Keratinocyte (primary cell): ENCODE measurements at regions not wholly inside any gene's neighbourhood (a gene's known extent, or its start where the extent isn't known, plus 50 kb on each side); places are given as distances from the start of the nearest gene placed in this dataset.

Experiments
- DNase-seq: peaks from one replicate; pipeline ENCODE4 v3.0.0-alpha.2; 2011; ENCODE audit warnings: low read depth, missing footprints, low spot score
- FAIRE-seq: peaks from 2 replicates; lab custom pipeline; 2011; peaks lifted over from hg19 to GRCh38; lab: Jason Lieb, UNC
- H2AFZ ChIP-seq: 2 replicates; pipeline ENCODE4 v1.6.0; 2012; ENCODE audit warnings: low read length, control low read depth, inconsistent platforms; ENCODE audit not compliant: control insufficient read depth
- H3K27ac ChIP-seq: 2 replicates; pipeline ENCODE4 v1.5.1; 2011; ENCODE audit warnings: low read length; ENCODE audit not compliant: control insufficient read depth, insufficient read depth
- H3K27me3 ChIP-seq: 3 replicates; pipeline ENCODE4 v1.6.0; 2011; ENCODE audit warnings: low read length; ENCODE audit not compliant: control insufficient read depth, insufficient read depth; ENCODE audit errors: extremely low read depth
- H3K36me3 ChIP-seq, 2 experiments: 2 replicates in 1 of 2; 3 replicates in 1 of 2; pipeline ENCODE4 v1.5.1; 2011; ENCODE audit warnings: low read length in 2 of 2, mild to moderate bottlenecking in 1 of 2; ENCODE audit not compliant: control insufficient read depth in 2 of 2, insufficient read depth in 2 of 2; ENCODE audit errors: extremely low read depth in 1 of 2
- H3K4me1 ChIP-seq: 3 replicates; pipeline ENCODE4 v1.5.1; 2011; ENCODE audit warnings: low read length; ENCODE audit not compliant: control insufficient read depth, insufficient read depth; ENCODE audit errors: extremely low read depth
- H3K4me2 ChIP-seq: 3 replicates; pipeline ENCODE4 v1.6.0; 2011; ENCODE audit warnings: low read depth, low read length; ENCODE audit not compliant: control insufficient read depth, insufficient read depth; ENCODE audit errors: extremely low read depth
- H3K4me3 ChIP-seq, 3 experiments: fragments of 200-600 bp in 1 of 3; sonication (generic) in 1 of 3; 2 replicates in 2 of 3; 3 replicates in 1 of 3; pipeline ENCODE4 v1.5.1; 2011 to 2016; ENCODE audit warnings: low read length in 3 of 3, mild to moderate bottlenecking in 3 of 3, control low read depth in 2 of 3, inconsistent platforms in 1 of 3, low read depth in 1 of 3, mixed read lengths in 1 of 3, mixed run types in 1 of 3, moderate library complexity in 1 of 3; ENCODE audit not compliant: control insufficient read depth in 2 of 3, insufficient read depth in 2 of 3; ENCODE audit errors: extremely low read depth in 1 of 3
- H3K79me2 ChIP-seq: 2 replicates; pipeline ENCODE4 v1.6.0; 2012; ENCODE audit warnings: low read length; ENCODE audit not compliant: control insufficient read depth, insufficient read depth
- H3K9ac ChIP-seq: 3 replicates; pipeline ENCODE4 v1.6.0; 2011; ENCODE audit warnings: low read length; ENCODE audit not compliant: control insufficient read depth, insufficient read depth; ENCODE audit errors: extremely low read depth
- H3K9me1 ChIP-seq: 3 replicates; pipeline ENCODE4 v1.6.0; 2011; ENCODE audit warnings: low read length; ENCODE audit not compliant: control insufficient read depth, insufficient read depth; ENCODE audit errors: extremely low read depth
- H3K9me3 ChIP-seq: 2 replicates; pipeline ENCODE4 v1.5.1; 2012; ENCODE audit warnings: low read depth, low read length; ENCODE audit not compliant: control insufficient read depth
- H4K20me1 ChIP-seq: 3 replicates; pipeline ENCODE4 v1.6.0; 2011; ENCODE audit warnings: low read length; ENCODE audit not compliant: control insufficient read depth, insufficient read depth; ENCODE audit errors: extremely low read depth
- EZH2 ChIP-seq: IDR thresholded peaks from one replicate; pipeline ENCODE4 v1.6.1; 2012; ENCODE audit warnings: inconsistent platforms, mild to moderate bottlenecking, low read length, moderate library complexity
- dilution Hi-C: fragments of 300-500 bp; cut with MboI; formaldehyde crosslinking; loops from one replicate; pipeline ENCODE4 v1.7.0; 2020; ENCODE audit warnings: low sequenced_read_pairs; ENCODE audit not compliant: extremely low pct_ligation_motif_present
- TF ChIP-seq, protein P1 (sequence below), 3 experiments: IDR thresholded peaks in 1 of 3; conservative IDR thresholded peaks in 1 of 3; optimal IDR thresholded peaks in 1 of 3; 2 replicates in 2 of 3; 3 replicates in 1 of 3; pipeline versions ENCODE3 to v1.5.1; 2011; ENCODE audit warnings: low read length in 3 of 3, mild to moderate bottlenecking in 3 of 3, moderate library complexity in 2 of 3, control low read depth in 1 of 3, inconsistent platforms in 1 of 3; ENCODE audit not compliant: insufficient read depth in 2 of 3; ENCODE audit errors: extremely low read depth in 1 of 3

- Histone ChIP-seq H4K20me1 (no peaks in the 10 kb centered on the region), H3K4me2 (peak overlapping the region; percentile 50), H3K79me2 (no peaks in the 10 kb centered on the region), H3K27ac (no peak overlapping the region), H3K4me1 (peaks cover 5% of the 10 kb centered on the region), H3K9me1 (no peaks in the 10 kb centered on the region), H3K4me3 (peak overlapping the region in 2 of 3 experiments; percentile 11 to 46), H3K9me3 (no peaks in the 10 kb centered on the region), H2AFZ (no peak overlapping the region), H3K36me3 (no peaks in the 10 kb centered on the region), H3K27me3 (peaks cover 44% of the 10 kb centered on the region), H3K9ac (no peak overlapping the region)
- no peak for FAIRE-seq
- dilution Hi-C loops, result no loop called here
- TF ChIP-seq EZH2, result peak; percentile 70
- TF ChIP-seq, protein P1, sequence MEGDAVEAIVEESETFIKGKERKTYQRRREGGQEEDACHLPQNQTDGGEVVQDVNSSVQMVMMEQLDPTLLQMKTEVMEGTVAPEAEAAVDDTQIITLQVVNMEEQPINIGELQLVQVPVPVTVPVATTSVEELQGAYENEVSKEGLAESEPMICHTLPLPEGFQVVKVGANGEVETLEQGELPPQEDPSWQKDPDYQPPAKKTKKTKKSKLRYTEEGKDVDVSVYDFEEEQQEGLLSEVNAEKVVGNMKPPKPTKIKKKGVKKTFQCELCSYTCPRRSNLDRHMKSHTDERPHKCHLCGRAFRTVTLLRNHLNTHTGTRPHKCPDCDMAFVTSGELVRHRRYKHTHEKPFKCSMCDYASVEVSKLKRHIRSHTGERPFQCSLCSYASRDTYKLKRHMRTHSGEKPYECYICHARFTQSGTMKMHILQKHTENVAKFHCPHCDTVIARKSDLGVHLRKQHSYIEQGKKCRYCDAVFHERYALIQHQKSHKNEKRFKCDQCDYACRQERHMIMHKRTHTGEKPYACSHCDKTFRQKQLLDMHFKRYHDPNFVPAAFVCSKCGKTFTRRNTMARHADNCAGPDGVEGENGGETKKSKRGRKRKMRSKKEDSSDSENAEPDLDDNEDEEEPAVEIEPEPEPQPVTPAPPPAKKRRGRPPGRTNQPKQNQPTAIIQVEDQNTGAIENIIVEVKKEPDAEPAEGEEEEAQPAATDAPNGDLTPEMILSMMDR (optimal IDR thresholded peaks at IDR 0.05 in 1 of 3, IDR thresholded peaks at IDR 0.05 in 1 of 3, conservative IDR thresholded peaks at IDR 0.05 in 1 of 3; ENCODE audit: extremely low read depth in 1 of 3, insufficient read depth in 2 of 3, low read length in 3 of 3), result no peak
- no peak for DNase-seq
These were observed 57.5 kb upstream of the PRR23E start for GRCh38 chr3:127135241-127136023.

DNA sequence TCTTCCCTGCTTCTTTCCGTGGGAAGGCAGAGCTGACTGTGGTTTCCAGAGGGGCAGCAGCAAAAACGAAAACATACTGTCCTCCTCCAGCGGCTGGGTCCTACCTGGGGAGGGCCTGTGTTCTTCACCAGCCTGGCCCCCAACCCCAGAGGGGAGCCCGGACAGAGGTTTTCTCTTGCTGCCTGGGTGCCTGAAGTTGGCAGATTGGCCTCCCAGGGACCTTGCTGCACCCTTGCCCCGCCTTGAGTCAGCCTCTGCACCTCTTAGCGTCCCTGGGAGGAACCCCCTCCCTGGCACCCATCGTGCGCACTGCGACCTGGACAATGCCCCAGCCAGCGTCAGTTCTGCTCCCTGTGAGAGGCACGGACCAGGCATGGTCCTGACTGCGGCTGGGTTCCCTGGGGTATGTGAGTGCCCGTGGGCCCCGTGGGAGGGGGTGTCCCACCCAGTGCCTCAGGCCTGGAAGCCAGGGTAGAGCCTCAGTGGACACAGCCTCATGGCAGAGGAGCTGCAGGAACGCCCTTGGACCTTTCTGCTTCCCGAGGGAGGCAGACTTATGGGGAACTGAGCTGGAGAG is 56.8 kb upstream of the PRR23E start:
- dilution Hi-C loops, result no loop called here
- no peak overlapping the region for H3K4me2 ChIP-seq
- no peak overlapping the region for H3K9ac ChIP-seq

More for the DNA sequence above, 56.8 kb upstream of the PRR23E start:
- Histone ChIP-seq H3K4me3 (no peak overlapping the region), H4K20me1 (no peaks in the 10 kb centered on the region), H3K9me1 (no peaks in the 10 kb centered on the region), H3K27me3 (peaks cover 44% of the 10 kb centered on the region), H3K4me1 (peaks cover 5% of the 10 kb centered on the region), H3K36me3 (no peaks in the 10 kb centered on the region), H3K79me2 (no peaks in the 10 kb centered on the region), H2AFZ (no peak overlapping the region), H3K27ac (no peak overlapping the region), H3K9me3 (no peaks in the 10 kb centered on the region)
- DNase-seq (no peak), FAIRE-seq (no peak)
- TF ChIP-seq, protein P1 (optimal IDR thresholded peaks at IDR 0.05 in 1 of 3, IDR thresholded peaks at IDR 0.05 in 1 of 3, conservative IDR thresholded peaks at IDR 0.05 in 1 of 3; ENCODE audit: extremely low read depth in 1 of 3, insufficient read depth in 2 of 3, low read length in 3 of 3), result no peak
- no peak for TF ChIP-seq EZH2
